Naive B cell (primary cell): ENCODE measurements at regions not wholly inside any gene's neighbourhood (a gene's known extent, or its start where the extent isn't known, plus 50 kb on each side); places are given as distances from the start of the nearest gene placed in this dataset.
"Not testable (repeated sequence)": the region's sequence is repeated elsewhere in the genome, so short reads cannot be mapped to it uniquely, and the experiment has no call there.

Experiments
- ATAC-seq, 2 donors: fragments of 150-1000 bp; cut with Tn5 transposase; 2 replicates each; pipeline ENCODE4 v1.10.0; 2021; ENCODE audit warnings: low read depth in 2 of 2, mild to moderate bottlenecking in 2 of 2, moderate library complexity in 2 of 2
- DNase-seq: peaks from one replicate; pipeline ENCODE4 v3.0.0; 2022
- H3K27ac Mint-ChIP-seq, 6 donors: one replicate each; pipeline ENCODE4 v1.8.0; 2020 to 2022; ENCODE audit warnings: mild to moderate bottlenecking in 6 of 6, mixed read lengths in 6 of 6, moderate library complexity in 5 of 6, inconsistent platforms in 2 of 6
- H3K27me3 Mint-ChIP-seq, 3 donors: one replicate each; pipeline ENCODE4 v1.8.0; 2021 to 2022; ENCODE audit warnings: mixed read lengths in 3 of 3, mild to moderate bottlenecking in 1 of 3
- H3K36me3 Mint-ChIP-seq, 2 donors: one replicate each; pipeline ENCODE4 v1.8.0; 2020 to 2022; ENCODE audit warnings: mixed read lengths in 2 of 2, inconsistent platforms in 1 of 2, mild to moderate bottlenecking in 1 of 2
- H3K4me1 Mint-ChIP-seq, 3 donors: one replicate each; pipeline ENCODE4 v1.8.0; 2020 to 2022; ENCODE audit warnings: mixed read lengths in 3 of 3, inconsistent platforms in 1 of 3, mild to moderate bottlenecking in 1 of 3, moderate library complexity in 1 of 3
- H3K4me3 Mint-ChIP-seq, 8 donors: one replicate each; pipeline ENCODE4 v1.8.0; 2020 to 2022; ENCODE audit warnings: mild to moderate bottlenecking in 8 of 8, mixed read lengths in 8 of 8, moderate library complexity in 8 of 8, inconsistent platforms in 2 of 8
- H3K9me3 Mint-ChIP-seq, 7 donors: one replicate each; pipeline ENCODE4 v1.8.0; 2020 to 2022; ENCODE audit warnings: mixed read lengths in 7 of 7, mild to moderate bottlenecking in 5 of 7, inconsistent platforms in 2 of 7, moderate library complexity in 1 of 7

DNA sequence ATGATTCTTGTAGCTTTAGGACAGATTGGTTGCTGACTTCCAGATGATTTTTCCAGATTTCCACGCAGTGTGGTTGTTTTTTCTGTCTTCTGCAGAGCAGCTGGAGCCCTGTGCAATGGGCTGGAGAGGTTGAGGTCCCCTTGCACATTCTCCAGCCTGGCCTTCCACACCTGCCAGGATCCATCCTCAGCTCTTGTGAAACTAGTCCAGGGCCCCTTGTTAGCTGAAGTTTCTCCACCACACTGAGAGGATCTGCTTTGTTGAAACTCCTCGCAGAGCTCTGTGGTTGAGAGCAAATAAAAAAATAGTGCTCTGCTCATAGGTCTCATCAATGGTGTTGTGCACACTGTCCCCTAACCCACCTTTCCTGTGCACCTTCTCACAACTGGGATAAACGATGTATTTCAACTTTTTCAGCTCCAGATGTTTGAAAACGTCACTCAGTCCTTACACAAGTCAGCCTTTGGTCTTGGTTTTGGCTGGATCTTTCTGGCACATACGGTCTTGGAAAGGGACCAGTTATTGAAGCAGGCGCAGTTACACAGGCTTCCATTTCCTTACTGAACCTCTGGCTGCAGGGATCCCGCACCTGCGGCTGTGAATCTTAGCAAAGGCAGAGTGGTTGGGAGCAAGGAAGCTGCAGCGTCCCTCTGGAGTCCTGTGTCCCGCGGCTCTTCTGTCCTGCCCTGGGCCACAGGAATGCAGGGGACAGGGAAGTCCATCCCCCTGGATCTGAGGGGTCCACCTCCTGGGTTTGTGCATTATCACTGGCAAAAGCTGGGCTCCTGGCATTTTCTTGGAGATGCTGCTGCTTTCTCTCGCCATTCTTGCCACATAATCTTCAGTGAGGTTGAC, 272.0 kb upstream of the DSEL start:
- Mint-ChIP-seq H3K27ac (no peak overlapping the region), H3K4me3 (peak overlapping the region in 1 of 8 donors; percentile 31), H3K36me3 (no peaks in the 10 kb centered on the region), H3K4me1 (no peaks in the 10 kb centered on the region), H3K27me3 (no peaks in the 10 kb centered on the region), H3K9me3 (peaks cover 0 to 4% (median 0%) of the 10 kb centered on the region in 7 donors)
- DNase-seq (no peak), ATAC-seq (no peak)

DNA sequence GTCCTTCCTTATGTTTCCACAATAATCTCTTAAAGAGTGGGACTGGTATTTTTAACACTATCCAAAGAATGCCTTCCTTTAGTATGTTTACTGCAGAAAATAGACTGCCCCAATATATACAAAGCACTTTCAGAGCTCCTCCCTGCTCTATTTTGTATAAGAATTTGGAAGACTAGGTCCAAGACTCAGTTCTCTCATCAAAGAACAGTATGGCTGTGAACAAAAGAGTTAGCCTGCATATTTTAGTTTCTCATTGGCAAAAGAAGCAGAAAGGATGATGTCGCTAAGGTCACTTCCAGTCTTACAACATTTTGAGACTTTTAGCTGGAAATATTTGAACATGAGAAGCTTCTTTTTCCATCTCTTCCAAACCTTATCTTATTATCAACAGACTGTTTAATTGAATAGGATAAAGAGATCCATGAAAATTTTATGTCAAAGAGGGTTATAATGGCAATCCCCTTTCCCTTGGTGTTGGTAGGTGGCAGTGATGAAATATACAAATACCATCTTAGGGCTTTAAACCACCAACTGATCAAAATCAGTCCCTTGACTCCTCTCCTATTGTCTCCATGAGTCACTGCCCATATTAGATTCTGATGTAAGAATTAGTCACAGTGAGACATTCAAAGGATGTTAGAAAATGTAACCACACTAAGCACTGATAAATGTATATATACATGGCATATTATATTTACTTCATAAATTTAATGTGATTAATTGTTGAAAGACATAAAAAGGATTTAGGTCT, 266.9 kb upstream of the DSEL start:
- peaks cover 0 to 4% (median 0%) of the 10 kb centered on the region in 7 donors for H3K9me3 Mint-ChIP-seq
- H3K27me3 Mint-ChIP-seq = no peaks in the 10 kb centered on the region
- H3K4me1 Mint-ChIP-seq = no peaks in the 10 kb centered on the region
- H3K36me3 Mint-ChIP-seq = no peaks in the 10 kb centered on the region
- H3K4me3 Mint-ChIP-seq = no peak overlapping the region
- H3K27ac Mint-ChIP-seq = no peak overlapping the region
- DNase-seq (no peak), ATAC-seq (no peak)

DNA sequence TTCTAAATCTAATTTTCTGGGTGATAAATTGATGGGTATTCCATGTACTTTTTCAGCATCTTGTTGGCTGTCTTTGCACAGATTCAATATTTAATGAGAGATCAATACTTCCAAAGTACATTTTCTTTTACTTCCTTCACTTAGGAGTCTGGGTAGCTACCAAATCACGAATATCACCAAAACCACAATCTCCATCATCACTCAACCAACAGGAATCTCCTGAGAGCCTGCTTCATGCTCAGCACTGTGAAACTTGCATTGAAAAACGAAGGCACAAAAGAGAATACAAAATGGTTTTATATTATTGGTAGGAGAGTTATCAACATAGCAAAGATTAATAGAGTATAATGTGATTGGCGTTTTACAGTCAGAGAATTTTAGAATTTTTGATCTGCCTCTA, 261.5 kb upstream of the DSEL start:
- ATAC-seq (no peak), DNase-seq (no peak)
- Mint-ChIP-seq H3K36me3 (no peaks in the 10 kb centered on the region), H3K4me1 (no peaks in the 10 kb centered on the region), H3K27me3 (no peaks in the 10 kb centered on the region), H3K4me3 (no peak overlapping the region), H3K9me3 (peaks cover 0 to 1% (median 0%) of the 10 kb centered on the region in 7 donors), H3K27ac (no peak overlapping the region)

DNA sequence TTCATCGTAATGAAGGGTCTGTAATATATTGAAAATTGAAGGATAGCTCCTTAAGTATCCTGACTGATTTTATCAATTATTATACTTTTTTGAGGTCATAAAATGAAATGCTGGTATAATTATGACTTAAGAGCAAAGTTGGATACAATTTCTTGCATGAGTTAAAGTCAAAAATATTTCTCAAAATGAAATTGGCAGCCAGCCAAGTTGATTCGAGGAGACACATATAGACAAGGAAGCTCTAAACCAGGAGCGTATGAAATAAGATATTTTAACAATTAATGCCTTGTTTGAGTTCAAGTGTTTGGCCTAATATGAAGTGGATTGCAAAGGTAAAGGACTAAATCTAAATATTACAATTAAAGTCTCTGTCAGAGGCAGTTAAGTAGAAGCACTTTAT, 260.4 kb upstream of the DSEL start:
- ATAC-seq (no peak), DNase-seq (no peak)
- H3K36me3 Mint-ChIP-seq = no peaks in the 10 kb centered on the region
- H3K4me3 Mint-ChIP-seq = no peak overlapping the region
- H3K4me1 Mint-ChIP-seq = no peaks in the 10 kb centered on the region
- H3K9me3 Mint-ChIP-seq = peaks cover 0 to 1% (median 0%) of the 10 kb centered on the region in 7 donors
- no peaks in the 10 kb centered on the region for H3K27me3 Mint-ChIP-seq
- H3K27ac Mint-ChIP-seq = no peak overlapping the region

DNA sequence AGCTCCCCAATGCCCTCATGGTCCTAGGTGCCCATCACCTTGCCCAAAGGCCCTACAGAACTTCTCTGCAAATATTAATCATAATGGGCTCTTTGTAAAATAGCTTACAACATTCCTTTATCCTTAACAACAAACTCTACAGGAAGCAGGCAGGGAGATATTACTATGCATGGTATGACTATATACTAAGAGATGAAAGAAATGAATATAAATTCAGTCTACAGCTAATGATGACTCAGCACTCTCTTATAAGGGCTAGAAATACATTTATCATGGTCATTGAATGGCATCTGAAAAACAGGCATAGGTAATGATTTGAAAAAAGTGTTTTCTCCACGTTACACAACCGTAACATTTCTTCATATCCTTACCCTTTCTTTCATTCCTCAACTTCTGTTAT, 254.8 kb upstream of the DSEL start:
- Mint-ChIP-seq H3K36me3 (no peaks in the 10 kb centered on the region), H3K4me3 (no peak overlapping the region), H3K9me3 (no peaks in the 10 kb centered on the region), H3K4me1 (no peaks in the 10 kb centered on the region), H3K27me3 (no peaks in the 10 kb centered on the region), H3K27ac (no peak overlapping the region)
- no peak for ATAC-seq
- DNase-seq = no peak

DNA sequence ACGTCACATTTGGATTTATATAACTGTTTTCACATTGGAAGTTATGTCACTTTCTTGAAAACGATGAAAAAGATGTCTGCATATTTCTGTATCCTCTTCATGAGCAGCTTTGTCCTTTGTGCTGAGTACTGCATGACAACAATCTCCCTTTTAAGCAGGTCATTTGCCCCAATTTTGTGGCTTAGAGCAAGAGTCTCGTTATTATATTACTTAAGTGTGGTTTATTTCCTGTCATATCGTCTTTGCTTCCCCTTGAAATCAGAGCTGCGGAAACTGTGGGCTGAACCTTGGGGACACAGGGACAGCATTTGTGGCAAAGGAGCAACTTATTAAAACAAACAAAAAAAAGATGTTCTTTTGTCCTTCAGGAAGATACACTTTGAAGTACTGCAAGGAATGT, 254.0 kb upstream of the DSEL start:
- Mint-ChIP-seq H3K4me3 (no peak overlapping the region), H3K27ac (no peak overlapping the region), H3K36me3 (no peaks in the 10 kb centered on the region), H3K27me3 (no peaks in the 10 kb centered on the region), H3K4me1 (no peaks in the 10 kb centered on the region), H3K9me3 (no peaks in the 10 kb centered on the region)
- ATAC-seq (no peak), DNase-seq (no peak)

DNA sequence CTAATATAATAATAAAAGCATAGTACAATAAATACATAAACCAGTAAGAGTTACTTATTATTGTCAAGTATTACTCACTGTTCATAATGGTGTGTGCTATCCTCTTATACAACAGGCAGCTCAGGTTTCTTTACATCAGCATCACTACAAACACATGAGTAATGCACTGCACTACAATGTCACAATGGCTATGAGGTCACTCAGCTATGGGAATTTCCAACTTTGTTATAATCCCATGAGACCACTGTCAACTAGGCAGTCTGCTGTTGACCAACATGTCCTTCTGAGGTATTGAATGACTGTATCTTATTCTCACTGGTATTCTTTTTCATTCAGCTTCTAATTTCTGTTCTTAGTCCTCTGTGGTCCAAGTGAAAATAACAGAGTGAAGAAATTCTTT, 250.4 kb upstream of the DSEL start:
- no peaks in the 10 kb centered on the region for H3K36me3 Mint-ChIP-seq
- no peaks in the 10 kb centered on the region for H3K9me3 Mint-ChIP-seq
- no peak overlapping the region for H3K4me3 Mint-ChIP-seq
- no peak overlapping the region for H3K27ac Mint-ChIP-seq
- no peaks in the 10 kb centered on the region for H3K4me1 Mint-ChIP-seq
- ATAC-seq = no peak
- DNase-seq = no peak
- H3K27me3 Mint-ChIP-seq = no peaks in the 10 kb centered on the region

DNA sequence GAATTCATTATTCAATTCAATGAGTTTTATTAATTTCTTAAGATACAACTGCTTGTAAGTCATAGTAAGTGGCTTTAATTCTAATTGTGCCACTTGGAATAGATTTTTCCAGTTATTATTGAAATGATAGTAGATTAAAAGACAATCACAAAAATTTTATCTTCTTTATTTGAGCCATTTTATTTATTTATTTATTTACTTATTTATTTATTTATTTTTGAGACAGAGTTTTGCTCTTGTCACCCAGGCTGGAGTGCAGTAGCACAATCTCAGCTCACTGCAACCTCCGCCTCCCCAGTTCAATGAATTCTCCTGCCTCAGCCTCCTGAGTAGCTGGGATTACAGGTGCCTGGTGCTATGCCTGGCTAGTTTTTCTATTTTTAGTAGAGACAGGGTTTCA, 235.7 kb upstream of the DSEL start:
- DNase-seq, ATAC-seq, H3K27ac Mint-ChIP-seq, H3K27me3 Mint-ChIP-seq, H3K4me1 Mint-ChIP-seq, H3K4me3 Mint-ChIP-seq, H3K9me3 Mint-ChIP-seq, H3K36me3 Mint-ChIP-seq: not testable (repeated sequence)

DNA sequence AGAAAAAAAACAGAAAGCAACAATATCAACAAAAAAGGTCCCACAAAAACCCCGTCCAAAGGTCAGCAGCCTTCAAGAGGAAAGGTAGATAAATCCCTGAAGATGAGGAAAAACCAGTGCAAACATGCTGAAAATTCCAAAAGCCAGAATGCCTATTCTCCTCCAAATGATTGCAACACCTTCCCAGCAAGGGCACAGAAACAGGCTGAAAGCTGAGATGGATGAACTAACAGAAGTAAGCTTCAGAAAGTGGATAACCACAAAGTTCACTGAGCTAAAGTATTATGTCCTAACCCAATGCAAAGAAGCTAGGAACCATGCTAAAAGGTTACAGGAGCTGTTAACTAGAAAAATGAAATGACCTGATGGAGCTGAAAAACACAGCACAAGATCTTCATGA, 226.4 kb upstream of the DSEL start:
- H3K36me3 Mint-ChIP-seq = peaks cover 4 to 7% of the 10 kb centered on the region in 2 donors
- peaks cover 4 to 39% (median 10%) of the 10 kb centered on the region in 7 donors for H3K9me3 Mint-ChIP-seq

DNA sequence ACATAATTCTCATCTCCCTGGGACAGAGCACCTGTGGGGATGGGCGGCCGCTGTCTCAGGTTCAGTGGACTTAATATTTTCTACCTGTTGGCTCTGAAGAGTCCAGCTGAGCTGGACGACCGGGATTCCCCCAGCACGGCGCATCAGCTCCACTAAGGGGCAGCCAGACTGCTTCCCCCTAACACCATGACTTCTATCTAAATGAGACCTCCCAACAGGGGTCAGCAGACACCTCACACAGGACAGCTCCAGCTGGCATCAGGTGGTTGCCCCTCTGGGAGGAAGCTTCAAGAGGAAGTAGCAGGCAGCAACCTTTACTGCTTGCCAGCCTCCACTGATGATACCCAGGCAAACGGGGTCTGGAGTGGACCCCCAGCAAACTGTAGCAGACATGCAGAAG, 226.0 kb upstream of the DSEL start:
- Mint-ChIP-seq H3K9me3 (peaks cover 3 to 35% (median 10%) of the 10 kb centered on the region in 7 donors), H3K4me3 (no peak overlapping the region), H3K36me3 (peaks cover 4 to 7% of the 10 kb centered on the region in 2 donors), H3K27me3 (no peaks in the 10 kb centered on the region), H3K4me1 (no peaks in the 10 kb centered on the region), H3K27ac (no peak overlapping the region)
- ATAC-seq (no peak), DNase-seq (no peak)

More for the DNA sequence above, 226.4 kb upstream of the DSEL start:
- Mint-ChIP-seq H3K4me3 (no peak overlapping the region), H3K4me1 (no peaks in the 10 kb centered on the region), H3K27ac (no peak overlapping the region), H3K27me3 (no peaks in the 10 kb centered on the region)
- DNase-seq (no peak), ATAC-seq (no peak)

DNA sequence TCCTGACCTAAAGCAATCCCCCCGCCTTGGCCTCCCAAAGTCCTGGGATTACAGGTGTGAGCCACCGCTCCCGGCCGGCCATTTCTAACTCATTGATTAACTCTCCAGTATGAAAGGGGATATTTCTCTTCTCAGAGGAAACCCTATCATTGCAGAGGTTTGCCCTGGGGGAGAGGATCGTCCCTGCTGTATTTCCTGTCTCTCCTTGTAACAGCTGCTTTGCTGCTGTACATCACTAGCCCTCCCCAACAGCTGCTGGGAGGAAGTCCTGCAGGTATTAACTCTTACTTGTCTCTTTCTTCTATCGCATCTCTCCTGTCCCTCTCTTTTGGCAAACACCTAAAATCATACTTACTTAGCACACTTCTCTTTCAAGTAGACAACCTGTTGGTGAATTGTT, 219.0 kb upstream of the DSEL start:
- no peak overlapping the region for H3K27ac Mint-ChIP-seq
- no peaks in the 10 kb centered on the region for H3K27me3 Mint-ChIP-seq
- no peak for DNase-seq
- H3K36me3 Mint-ChIP-seq = no peaks in the 10 kb centered on the region
- ATAC-seq = no peak
- H3K4me1 Mint-ChIP-seq = no peaks in the 10 kb centered on the region
- H3K4me3 Mint-ChIP-seq = no peak overlapping the region
- H3K9me3 Mint-ChIP-seq = peaks cover 0 to 2% (median 0%) of the 10 kb centered on the region in 7 donors

DNA sequence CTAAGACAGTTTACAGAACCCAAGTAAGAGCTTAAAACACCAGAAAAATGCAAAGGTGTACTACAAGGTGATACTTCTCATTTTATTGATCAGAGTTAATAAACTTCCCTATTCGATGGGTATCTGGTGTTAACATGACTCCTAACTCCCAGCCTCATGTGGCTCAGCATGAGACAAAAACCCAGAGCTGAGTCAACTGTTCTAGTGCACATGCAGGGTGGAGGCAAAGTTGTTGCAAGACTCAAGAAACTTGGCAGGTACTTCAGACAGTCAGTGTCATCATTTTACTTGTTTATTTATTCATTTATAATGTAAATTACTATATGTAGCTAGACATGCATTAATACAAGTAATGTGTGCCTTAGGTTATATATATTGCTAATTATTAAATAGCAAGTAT, 216.6 kb upstream of the DSEL start:
- H3K4me3 Mint-ChIP-seq = no peak overlapping the region
- no peaks in the 10 kb centered on the region for H3K27me3 Mint-ChIP-seq
- H3K4me1 Mint-ChIP-seq = no peaks in the 10 kb centered on the region
- H3K27ac Mint-ChIP-seq = no peak overlapping the region
- H3K36me3 Mint-ChIP-seq = no peaks in the 10 kb centered on the region
- ATAC-seq (no peak), DNase-seq (no peak)
- H3K9me3 Mint-ChIP-seq = peaks cover 0 to 4% (median 0%) of the 10 kb centered on the region in 7 donors

DNA sequence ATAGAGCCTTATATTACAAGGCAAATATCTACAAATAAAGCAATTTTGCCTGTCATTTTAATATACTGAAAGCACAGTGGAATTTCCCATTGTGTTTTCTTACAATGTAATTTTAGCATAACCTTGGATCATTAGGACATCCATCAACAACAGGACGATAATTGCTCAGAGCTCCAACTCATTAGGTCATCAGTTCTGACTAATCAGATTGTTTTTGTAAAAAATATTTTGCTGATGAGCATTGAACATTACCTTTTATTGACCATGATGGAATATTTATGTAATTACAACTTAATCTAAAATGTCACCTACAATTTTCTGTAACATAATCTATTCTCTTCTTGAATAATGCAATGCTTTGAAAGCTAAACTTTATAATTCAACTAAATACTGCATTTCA, 215.3 kb upstream of the DSEL start:
- H3K4me1 Mint-ChIP-seq = no peaks in the 10 kb centered on the region
- no peak overlapping the region for H3K4me3 Mint-ChIP-seq
- peaks cover 0 to 4% (median 0%) of the 10 kb centered on the region in 7 donors for H3K9me3 Mint-ChIP-seq
- no peak overlapping the region for H3K27ac Mint-ChIP-seq
- ATAC-seq (no peak), DNase-seq (no peak)
- H3K36me3 Mint-ChIP-seq = no peaks in the 10 kb centered on the region
- peaks cover 0 to 5% (median 0%) of the 10 kb centered on the region in 3 donors for H3K27me3 Mint-ChIP-seq

DNA sequence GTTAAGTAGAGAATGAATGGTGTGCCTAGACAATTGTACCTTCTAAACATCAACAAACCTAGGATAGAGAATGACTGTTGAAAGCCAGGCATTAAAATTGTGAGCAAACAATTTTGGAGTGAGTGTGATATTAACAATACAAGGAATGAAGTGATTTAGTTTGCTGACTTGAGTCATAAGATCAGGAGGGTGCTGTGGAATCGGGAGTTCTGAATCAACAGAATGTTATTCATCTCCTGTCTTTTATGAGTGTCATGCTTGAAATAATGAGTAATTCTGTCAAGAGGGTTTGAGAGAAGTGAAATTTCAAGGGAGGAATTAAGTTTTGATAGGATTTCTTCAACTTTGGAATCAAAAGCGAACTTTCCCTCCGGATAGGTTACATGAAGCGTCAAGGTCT, 214.4 kb upstream of the DSEL start:
- DNase-seq (no peak), ATAC-seq (no peak)
- peaks cover 0 to 4% (median 0%) of the 10 kb centered on the region in 7 donors for H3K9me3 Mint-ChIP-seq
- H3K4me3 Mint-ChIP-seq = no peak overlapping the region
- H3K4me1 Mint-ChIP-seq = no peaks in the 10 kb centered on the region
- H3K27me3 Mint-ChIP-seq = peaks cover 0 to 5% (median 0%) of the 10 kb centered on the region in 3 donors
- no peak overlapping the region for H3K27ac Mint-ChIP-seq
- H3K36me3 Mint-ChIP-seq = no peaks in the 10 kb centered on the region
